ENCODE measurements at regions not wholly inside any gene's neighbourhood (a gene's known extent, or its start where the extent isn't known, plus 50 kb on each side); places are given as distances from the start of the nearest gene placed in this dataset.

- TF ChIP-seq, protein P1, sequence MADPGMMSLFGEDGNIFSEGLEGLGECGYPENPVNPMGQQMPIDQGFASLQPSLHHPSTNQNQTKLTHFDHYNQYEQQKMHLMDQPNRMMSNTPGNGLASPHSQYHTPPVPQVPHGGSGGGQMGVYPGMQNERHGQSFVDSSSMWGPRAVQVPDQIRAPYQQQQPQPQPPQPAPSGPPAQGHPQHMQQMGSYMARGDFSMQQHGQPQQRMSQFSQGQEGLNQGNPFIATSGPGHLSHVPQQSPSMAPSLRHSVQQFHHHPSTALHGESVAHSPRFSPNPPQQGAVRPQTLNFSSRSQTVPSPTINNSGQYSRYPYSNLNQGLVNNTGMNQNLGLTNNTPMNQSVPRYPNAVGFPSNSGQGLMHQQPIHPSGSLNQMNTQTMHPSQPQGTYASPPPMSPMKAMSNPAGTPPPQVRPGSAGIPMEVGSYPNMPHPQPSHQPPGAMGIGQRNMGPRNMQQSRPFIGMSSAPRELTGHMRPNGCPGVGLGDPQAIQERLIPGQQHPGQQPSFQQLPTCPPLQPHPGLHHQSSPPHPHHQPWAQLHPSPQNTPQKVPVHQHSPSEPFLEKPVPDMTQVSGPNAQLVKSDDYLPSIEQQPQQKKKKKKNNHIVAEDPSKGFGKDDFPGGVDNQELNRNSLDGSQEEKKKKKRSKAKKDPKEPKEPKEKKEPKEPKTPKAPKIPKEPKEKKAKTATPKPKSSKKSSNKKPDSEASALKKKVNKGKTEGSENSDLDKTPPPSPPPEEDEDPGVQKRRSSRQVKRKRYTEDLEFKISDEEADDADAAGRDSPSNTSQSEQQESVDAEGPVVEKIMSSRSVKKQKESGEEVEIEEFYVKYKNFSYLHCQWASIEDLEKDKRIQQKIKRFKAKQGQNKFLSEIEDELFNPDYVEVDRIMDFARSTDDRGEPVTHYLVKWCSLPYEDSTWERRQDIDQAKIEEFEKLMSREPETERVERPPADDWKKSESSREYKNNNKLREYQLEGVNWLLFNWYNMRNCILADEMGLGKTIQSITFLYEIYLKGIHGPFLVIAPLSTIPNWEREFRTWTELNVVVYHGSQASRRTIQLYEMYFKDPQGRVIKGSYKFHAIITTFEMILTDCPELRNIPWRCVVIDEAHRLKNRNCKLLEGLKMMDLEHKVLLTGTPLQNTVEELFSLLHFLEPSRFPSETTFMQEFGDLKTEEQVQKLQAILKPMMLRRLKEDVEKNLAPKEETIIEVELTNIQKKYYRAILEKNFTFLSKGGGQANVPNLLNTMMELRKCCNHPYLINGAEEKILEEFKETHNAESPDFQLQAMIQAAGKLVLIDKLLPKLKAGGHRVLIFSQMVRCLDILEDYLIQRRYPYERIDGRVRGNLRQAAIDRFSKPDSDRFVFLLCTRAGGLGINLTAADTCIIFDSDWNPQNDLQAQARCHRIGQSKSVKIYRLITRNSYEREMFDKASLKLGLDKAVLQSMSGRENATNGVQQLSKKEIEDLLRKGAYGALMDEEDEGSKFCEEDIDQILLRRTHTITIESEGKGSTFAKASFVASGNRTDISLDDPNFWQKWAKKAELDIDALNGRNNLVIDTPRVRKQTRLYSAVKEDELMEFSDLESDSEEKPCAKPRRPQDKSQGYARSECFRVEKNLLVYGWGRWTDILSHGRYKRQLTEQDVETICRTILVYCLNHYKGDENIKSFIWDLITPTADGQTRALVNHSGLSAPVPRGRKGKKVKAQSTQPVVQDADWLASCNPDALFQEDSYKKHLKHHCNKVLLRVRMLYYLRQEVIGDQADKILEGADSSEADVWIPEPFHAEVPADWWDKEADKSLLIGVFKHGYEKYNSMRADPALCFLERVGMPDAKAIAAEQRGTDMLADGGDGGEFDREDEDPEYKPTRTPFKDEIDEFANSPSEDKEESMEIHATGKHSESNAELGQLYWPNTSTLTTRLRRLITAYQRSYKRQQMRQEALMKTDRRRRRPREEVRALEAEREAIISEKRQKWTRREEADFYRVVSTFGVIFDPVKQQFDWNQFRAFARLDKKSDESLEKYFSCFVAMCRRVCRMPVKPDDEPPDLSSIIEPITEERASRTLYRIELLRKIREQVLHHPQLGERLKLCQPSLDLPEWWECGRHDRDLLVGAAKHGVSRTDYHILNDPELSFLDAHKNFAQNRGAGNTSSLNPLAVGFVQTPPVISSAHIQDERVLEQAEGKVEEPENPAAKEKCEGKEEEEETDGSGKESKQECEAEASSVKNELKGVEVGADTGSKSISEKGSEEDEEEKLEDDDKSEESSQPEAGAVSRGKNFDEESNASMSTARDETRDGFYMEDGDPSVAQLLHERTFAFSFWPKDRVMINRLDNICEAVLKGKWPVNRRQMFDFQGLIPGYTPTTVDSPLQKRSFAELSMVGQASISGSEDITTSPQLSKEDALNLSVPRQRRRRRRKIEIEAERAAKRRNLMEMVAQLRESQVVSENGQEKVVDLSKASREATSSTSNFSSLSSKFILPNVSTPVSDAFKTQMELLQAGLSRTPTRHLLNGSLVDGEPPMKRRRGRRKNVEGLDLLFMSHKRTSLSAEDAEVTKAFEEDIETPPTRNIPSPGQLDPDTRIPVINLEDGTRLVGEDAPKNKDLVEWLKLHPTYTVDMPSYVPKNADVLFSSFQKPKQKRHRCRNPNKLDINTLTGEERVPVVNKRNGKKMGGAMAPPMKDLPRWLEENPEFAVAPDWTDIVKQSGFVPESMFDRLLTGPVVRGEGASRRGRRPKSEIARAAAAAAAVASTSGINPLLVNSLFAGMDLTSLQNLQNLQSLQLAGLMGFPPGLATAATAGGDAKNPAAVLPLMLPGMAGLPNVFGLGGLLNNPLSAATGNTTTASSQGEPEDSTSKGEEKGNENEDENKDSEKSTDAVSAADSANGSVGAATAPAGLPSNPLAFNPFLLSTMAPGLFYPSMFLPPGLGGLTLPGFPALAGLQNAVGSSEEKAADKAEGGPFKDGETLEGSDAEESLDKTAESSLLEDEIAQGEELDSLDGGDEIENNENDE (IDR thresholded peaks at IDR 0.05; ENCODE audit: insufficient replicate concordance, low read length), result no peak
- TF ChIP-seq JUND (IDR thresholded peaks at IDR 0.05; ENCODE audit: low read length), result no peak
- TF ChIP-seq CTBP2 (IDR thresholded peaks at IDR 0.05; ENCODE audit: borderline replicate concordance, insufficient read depth, insufficient read length, low read length), result no peak
- no peak for TF ChIP-seq NANOG (IDR thresholded peaks at IDR 0.05; ENCODE audit: insufficient read depth, low read depth, low read length, poor library complexity, severe bottlenecking)
- TF ChIP-seq NRF1 (IDR thresholded peaks at IDR 0.05; ENCODE audit: low read depth, low read length), result no peak
- TF ChIP-seq, protein P2, sequence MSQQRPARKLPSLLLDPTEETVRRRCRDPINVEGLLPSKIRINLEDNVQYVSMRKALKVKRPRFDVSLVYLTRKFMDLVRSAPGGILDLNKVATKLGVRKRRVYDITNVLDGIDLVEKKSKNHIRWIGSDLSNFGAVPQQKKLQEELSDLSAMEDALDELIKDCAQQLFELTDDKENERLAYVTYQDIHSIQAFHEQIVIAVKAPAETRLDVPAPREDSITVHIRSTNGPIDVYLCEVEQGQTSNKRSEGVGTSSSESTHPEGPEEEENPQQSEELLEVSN (IDR thresholded peaks at IDR 0.05), result no peak
- TF ChIP-seq SP2 (IDR thresholded peaks at IDR 0.05; ENCODE audit: low read length), result no peak
Observed at GRCh38 chr9:90176901-90177300, 465.7 kb downstream of the DIRAS2 start (continued).

Measured in H1 (cell line).